HCT116 (cell line): ENCODE measurements at regions not wholly inside any gene's neighbourhood (a gene's known extent, or its start where the extent isn't known, plus 50 kb on each side); places are given as distances from the start of the nearest gene placed in this dataset.

Source experiments
- CEBPB ChIP-seq: IDR thresholded peaks from 2 replicates; pipeline ENCODE4 v1.6.1; 2012; ENCODE audit warnings: low read depth
- EGR1 ChIP-seq: IDR thresholded peaks from 2 replicates; pipeline ENCODE4 v1.6.1; 2012; ENCODE audit warnings: low read depth
- YY1 ChIP-seq: IDR thresholded peaks from 2 replicates; pipeline ENCODE4 v1.6.1; 2011; ENCODE audit warnings: low read length, low read depth, moderate library complexity, mild to moderate bottlenecking; ENCODE audit not compliant: insufficient replicate concordance; ENCODE audit errors: extremely low read depth
- TF ChIP-seq, protein P1 (sequence below): IDR thresholded peaks from 2 replicates; pipeline ENCODE4 v1.6.1; 2012; ENCODE audit warnings: low read depth

DNA sequence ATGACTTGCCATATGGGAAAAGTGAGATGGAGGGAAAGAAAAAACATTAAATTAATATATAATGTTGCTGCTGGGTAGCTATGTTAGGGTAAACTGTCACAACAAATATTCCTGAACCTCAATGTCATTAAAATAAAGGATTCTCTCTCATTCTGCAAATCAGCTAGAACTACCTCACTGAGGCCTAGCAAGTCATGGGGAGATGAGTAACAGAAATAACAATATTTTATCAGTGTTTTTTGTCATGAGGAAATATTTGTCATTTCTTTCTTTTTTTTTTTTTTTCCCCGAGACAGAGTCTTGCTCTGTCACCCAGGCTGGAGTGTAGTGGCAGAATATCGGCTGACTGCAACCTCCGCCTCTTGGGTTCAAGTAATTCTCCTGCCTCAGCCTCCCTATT lies 1282.3 kb upstream of the NRXN1 start:
- TF ChIP-seq EGR1 (no peak), CEBPB (no peak), YY1 (no peak)
- TF ChIP-seq, protein P1, sequence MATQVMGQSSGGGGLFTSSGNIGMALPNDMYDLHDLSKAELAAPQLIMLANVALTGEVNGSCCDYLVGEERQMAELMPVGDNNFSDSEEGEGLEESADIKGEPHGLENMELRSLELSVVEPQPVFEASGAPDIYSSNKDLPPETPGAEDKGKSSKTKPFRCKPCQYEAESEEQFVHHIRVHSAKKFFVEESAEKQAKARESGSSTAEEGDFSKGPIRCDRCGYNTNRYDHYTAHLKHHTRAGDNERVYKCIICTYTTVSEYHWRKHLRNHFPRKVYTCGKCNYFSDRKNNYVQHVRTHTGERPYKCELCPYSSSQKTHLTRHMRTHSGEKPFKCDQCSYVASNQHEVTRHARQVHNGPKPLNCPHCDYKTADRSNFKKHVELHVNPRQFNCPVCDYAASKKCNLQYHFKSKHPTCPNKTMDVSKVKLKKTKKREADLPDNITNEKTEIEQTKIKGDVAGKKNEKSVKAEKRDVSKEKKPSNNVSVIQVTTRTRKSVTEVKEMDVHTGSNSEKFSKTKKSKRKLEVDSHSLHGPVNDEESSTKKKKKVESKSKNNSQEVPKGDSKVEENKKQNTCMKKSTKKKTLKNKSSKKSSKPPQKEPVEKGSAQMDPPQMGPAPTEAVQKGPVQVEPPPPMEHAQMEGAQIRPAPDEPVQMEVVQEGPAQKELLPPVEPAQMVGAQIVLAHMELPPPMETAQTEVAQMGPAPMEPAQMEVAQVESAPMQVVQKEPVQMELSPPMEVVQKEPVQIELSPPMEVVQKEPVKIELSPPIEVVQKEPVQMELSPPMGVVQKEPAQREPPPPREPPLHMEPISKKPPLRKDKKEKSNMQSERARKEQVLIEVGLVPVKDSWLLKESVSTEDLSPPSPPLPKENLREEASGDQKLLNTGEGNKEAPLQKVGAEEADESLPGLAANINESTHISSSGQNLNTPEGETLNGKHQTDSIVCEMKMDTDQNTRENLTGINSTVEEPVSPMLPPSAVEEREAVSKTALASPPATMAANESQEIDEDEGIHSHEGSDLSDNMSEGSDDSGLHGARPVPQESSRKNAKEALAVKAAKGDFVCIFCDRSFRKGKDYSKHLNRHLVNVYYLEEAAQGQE = no peak
